Lower leg skin (tissue), 4 donors: ENCODE measurements at regions not wholly inside any gene's neighbourhood (a gene's known extent, or its start where the extent isn't known, plus 50 kb on each side); places are given as distances from the start of the nearest gene placed in this dataset.

Experiments used
- DNase-seq, 2 donors: peaks; one replicate each; pipeline ENCODE4 v3.0.0-alpha.2; 2019; ENCODE audit warnings: low spot score in 2 of 2
- H3K4me3 ChIP-seq: fragments of 200-600 bp; sonication (generic); 2 replicates; pipeline ENCODE4 v1.5.1; 2017; ENCODE audit warnings: mild to moderate bottlenecking, low read depth; ENCODE audit not compliant: poor library complexity, severe bottlenecking
- CTCF ChIP-seq, 3 donors: fragments of 450-650 bp; IDR thresholded peaks; one replicate each; pipeline ENCODE4 v1.5.1; 2016; ENCODE audit warnings: antibody characterized with exemption in 3 of 3, mild to moderate bottlenecking in 3 of 3, moderate library complexity in 2 of 3
- POLR2A ChIP-seq, 2 donors: fragments of 450-650 bp; IDR thresholded peaks; one replicate each; pipeline ENCODE4 v1.6.1; 2016 to 2017; ENCODE audit warnings: antibody characterized with exemption in 2 of 2, mild to moderate bottlenecking in 1 of 2, moderate library complexity in 1 of 2
- WGBS, 2 donors: methylation state at CpG; one replicate each; pipeline ENCODE4 v1.1.5; 2018; 5-methylcytosine and 5-hydroxymethylcytosine counted together
- intact Hi-C: fragments of 100-400 bp; cut with DNase I; formaldehyde crosslinking; loops from one replicate; pipeline ENCODE4 v1.15.0; 2023; ENCODE audit warnings: low total_unique reads

DNA sequence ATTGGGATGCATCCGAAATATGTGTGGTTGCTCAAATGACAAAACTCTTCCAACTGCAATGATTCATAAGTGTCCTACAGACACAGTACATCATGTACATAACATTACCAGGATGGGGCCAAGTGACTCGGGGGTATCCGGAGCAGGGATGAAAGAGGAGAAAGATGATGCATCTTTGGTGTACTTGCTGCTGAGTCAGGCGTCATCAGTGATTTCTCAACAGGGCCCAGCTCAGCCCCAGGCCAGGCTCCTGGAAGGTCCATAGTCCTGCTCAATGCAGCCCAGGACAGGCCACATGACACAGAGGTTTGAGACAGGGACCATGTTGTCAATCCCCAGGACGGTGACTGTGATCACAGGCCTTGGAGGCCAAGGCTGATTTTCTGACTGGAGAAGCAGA lies 59.3 kb downstream of the GGTLC2 start:
- WGBS, 2 donors: 80 to 82% methylated on average over 5 of the region's 5 CpGs
- DNase-seq: peak in 1 of 2 donors; percentile 53
- TF ChIP-seq CTCF (IDR thresholded peaks at IDR 0.05) (no peak), POLR2A (IDR thresholded peaks at IDR 0.05) (no peak)
- H3K4me3 ChIP-seq: no peak overlapping the region
- intact Hi-C loops: no loop called here

DNA sequence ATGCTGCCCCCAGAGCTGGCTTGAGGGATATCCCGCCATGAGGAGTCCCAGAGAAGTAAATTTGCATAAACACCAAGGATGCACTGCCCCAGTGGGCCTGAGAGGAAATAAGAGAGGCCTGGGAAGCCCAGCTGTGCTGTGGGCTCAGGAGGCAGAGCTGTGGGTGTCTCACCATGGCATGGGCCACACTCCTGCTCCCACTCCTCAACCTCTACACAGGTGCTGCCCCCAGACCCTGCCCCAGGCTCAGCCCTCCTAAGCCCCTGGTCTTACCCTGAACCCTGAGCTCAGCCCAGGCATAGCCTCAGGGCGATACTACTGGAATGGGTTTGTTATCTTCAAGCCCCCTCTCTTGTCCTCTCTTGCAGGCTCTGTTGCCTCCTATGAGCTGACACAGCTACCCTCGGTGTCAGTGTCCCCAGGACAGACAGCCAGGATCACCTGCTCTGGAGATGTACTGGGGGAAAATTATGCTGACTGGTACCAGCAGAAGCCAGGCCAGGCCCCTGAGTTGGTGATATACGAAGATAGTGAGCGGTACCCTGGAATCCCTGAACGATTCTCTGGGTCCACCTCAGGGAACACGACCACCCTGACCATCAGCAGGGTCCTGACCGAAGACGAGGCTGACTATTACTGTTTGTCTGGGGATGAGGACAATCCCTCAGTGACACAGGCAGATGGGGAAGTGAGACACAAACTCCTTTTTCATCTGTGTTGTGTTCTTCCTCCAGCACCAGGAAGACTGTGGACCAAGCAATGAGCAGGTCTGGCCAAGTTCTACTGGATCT lies 59.9 kb downstream of the GGTLC2 start:
- 92% methylated on average over 9 of the region's 9 CpGs for WGBS, 2 donors
- TF ChIP-seq POLR2A (IDR thresholded peaks at IDR 0.05) (no peak), CTCF (IDR thresholded peaks at IDR 0.05) (no peak)
- intact Hi-C loops: no loop called here

GRCh38 chr22:22705328-22706100 lies 61.1 kb downstream of the GGTLC2 start:
- H3K4me3 ChIP-seq: no peak overlapping the region
- DNase-seq: peak in 1 of 2 donors; percentile 66
- TF ChIP-seq POLR2A (IDR thresholded peaks at IDR 0.05) (no peak), CTCF (IDR thresholded peaks at IDR 0.05) (no peak)
- WGBS, 2 donors: 89 to 92% methylated on average over 5 of the region's 5 CpGs
- intact Hi-C loops: no loop called here

More for the DNA sequence above, 59.9 kb downstream of the GGTLC2 start:
- peak in 1 of 2 donors; percentile 66 for DNase-seq
- H3K4me3 ChIP-seq: no peak overlapping the region

DNA sequence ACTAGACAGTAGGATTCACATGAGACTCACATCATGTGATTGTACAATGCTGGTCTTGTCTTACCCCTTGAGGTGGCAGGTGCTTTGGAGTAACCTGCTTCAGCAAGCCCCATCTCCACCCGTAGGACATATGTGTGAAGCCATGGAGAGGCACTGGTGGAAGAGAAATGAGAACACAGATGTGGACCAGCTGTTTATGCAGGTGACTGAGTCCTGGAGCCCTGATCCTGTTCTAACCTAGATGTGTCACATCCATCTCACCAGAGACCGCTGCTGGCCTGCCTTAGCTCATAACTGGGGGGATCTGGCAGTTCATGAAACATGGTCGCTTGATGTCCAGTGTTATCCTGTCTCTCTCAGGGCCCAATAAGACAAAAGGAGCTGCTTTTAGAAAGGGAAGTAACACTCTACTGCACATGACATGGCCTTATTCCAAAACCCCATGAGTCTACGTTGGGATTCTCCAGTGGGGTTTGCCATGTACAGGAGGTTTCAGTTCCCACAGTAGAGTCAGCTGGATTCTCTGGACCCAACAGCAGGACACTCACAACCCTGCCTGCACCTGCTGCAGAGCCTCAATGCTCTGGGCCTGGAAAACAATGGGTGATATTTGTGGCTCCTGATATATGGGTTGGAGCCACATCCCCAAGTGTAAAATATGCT lies 62.0 kb downstream of the GGTLC2 start:
- TF ChIP-seq POLR2A (IDR thresholded peaks at IDR 0.05) (no peak), CTCF (IDR thresholded peaks at IDR 0.05) (no peak)
- 55 to 71% methylated on average over 4 of the region's 4 CpGs for WGBS, 2 donors
- peak in 1 of 2 donors; percentile 43 for DNase-seq
- no peak overlapping the region for H3K4me3 ChIP-seq
- intact Hi-C loops: no loop called here

- TF ChIP-seq CTCF (IDR thresholded peaks at IDR 0.05) (no peak), POLR2A (IDR thresholded peaks at IDR 0.05) (no peak)
- WGBS, 2 donors: 52 to 81% methylated on average over 4 of the region's 4 CpGs
- H3K4me3 ChIP-seq: no peak overlapping the region
- DNase-seq: peak; percentile 10 to 72
- intact Hi-C loops: loop anchor here (5.0 kb wide), 1 partner anchor 1683 kb away; no protein-coding TSS in a partner anchor
These were observed 65.5 kb downstream of the GGTLC2 start for GRCh38 chr22:22709719-22710445.
